ENCODE measurements at regions not wholly inside any gene's neighbourhood (a gene's known extent, or its start where the extent isn't known, plus 50 kb on each side); places are given as distances from the start of the nearest gene placed in this dataset.
"Not testable (repeated sequence)": the region's sequence is repeated elsewhere in the genome, so short reads cannot be mapped to it uniquely, and the experiment has no call there.

- ATAC-seq: peak in 1 of 8 donors; percentile 8
- 65 to 77% methylated on average over 2 of the region's 2 CpGs for WGBS, 2 donors
- Histone ChIP-seq H3K27me3 (peaks cover 0 to 33% (median 8%) of the 10 kb centered on the region in 7 donors), H3K4me1 (no peaks in the 10 kb centered on the region), H3K36me3 (no peaks in the 10 kb centered on the region), H3K27ac (no peak overlapping the region), H3K4me3 (no peak overlapping the region), H3K9me3 (no peaks in the 10 kb centered on the region)
- no peak for DNase-seq
- no peak for TF ChIP-seq CTCF (IDR thresholded peaks at IDR 0.05)
- intact Hi-C loops (cut with DNase I): no loop called here
These were observed 333.0 kb upstream of the KAZN start for GRCh38 chr1:14265495-14265894.

GRCh38 chr1:14267991-14268390 lies 330.5 kb upstream of the KAZN start:
- no peak overlapping the region for H3K4me3 ChIP-seq
- H3K27ac ChIP-seq: no peak overlapping the region
- DNase-seq (no peak), ATAC-seq (no peak)
- TF ChIP-seq CTCF (IDR thresholded peaks at IDR 0.05): no peak
- H3K36me3 ChIP-seq: no peaks in the 10 kb centered on the region
- intact Hi-C loops (cut with DNase I): no loop called here
- WGBS, 2 donors: 74% methylated on average over 2 of the region's 2 CpGs
- H3K27me3 ChIP-seq: peaks cover 0 to 16% (median 5%) of the 10 kb centered on the region in 7 donors
- no peaks in the 10 kb centered on the region for H3K4me1 ChIP-seq
- H3K9me3 ChIP-seq: peaks cover 0 to 9% (median 0%) of the 10 kb centered on the region in 11 donors

- Histone ChIP-seq H3K27me3 (peaks cover 0 to 3% (median 0%) of the 10 kb centered on the region in 7 donors), H3K27ac (no peak overlapping the region), H3K4me1 (no peaks in the 10 kb centered on the region), H3K9me3 (peaks cover 0 to 9% (median 0%) of the 10 kb centered on the region in 11 donors), H3K4me3 (no peak overlapping the region), H3K36me3 (no peaks in the 10 kb centered on the region)
- DNase-seq (no peak), ATAC-seq (no peak)
- intact Hi-C loops (cut with DNase I): no loop called here
- 91% methylated on average over 7 of the region's 7 CpGs for WGBS, 2 donors
- TF ChIP-seq CTCF (IDR thresholded peaks at IDR 0.05): no peak
These were observed 327.7 kb upstream of the KAZN start for GRCh38 chr1:14270821-14271220.

GRCh38 chr1:14273811-14274210 lies 324.7 kb upstream of the KAZN start:
- 80 to 84% methylated on average over 5 of the region's 5 CpGs for WGBS, 2 donors

GRCh38 chr1:14279891-14280290 lies 318.6 kb upstream of the KAZN start:
- H3K9me3 ChIP-seq; DNase-seq; H3K27ac ChIP-seq; ATAC-seq; intact Hi-C loops (cut with DNase I); H3K36me3 ChIP-seq; H3K4me3 ChIP-seq; H3K4me1 ChIP-seq: not testable (repeated sequence)
- WGBS, 2 donors: 94% methylated on average over 12 of the region's 12 CpGs
- H3K27me3 ChIP-seq: peaks cover 0 to 21% (median 0%) of the 10 kb centered on the region in 7 donors

More at GRCh38 chr1:14273811-14274210, 324.7 kb upstream of the KAZN start:
- DNase-seq (no peak), ATAC-seq (no peak)
- H3K9me3 ChIP-seq: peaks cover 0 to 9% (median 0%) of the 10 kb centered on the region in 11 donors
- H3K4me3 ChIP-seq: no peak overlapping the region
- no peaks in the 10 kb centered on the region for H3K4me1 ChIP-seq
- TF ChIP-seq CTCF (IDR thresholded peaks at IDR 0.05): no peak
- no peaks in the 10 kb centered on the region for H3K36me3 ChIP-seq
- no peak overlapping the region for H3K27ac ChIP-seq
- intact Hi-C loops (cut with DNase I): no loop called here
- H3K27me3 ChIP-seq: peaks cover 0 to 14% (median 0%) of the 10 kb centered on the region in 7 donors

All from heart right ventricle (tissue), 16 donors.